ENCODE measurements at regions not wholly inside any gene's neighbourhood (a gene's known extent, or its start where the extent isn't known, plus 50 kb on each side); places are given as distances from the start of the nearest gene placed in this dataset.

- H3K4me3 ChIP-seq (replicated peaks; ENCODE audit: low read depth, low read length): no peak overlapping the region
- TF ChIP-seq CTCF (IDR thresholded peaks at IDR 0.05; ENCODE audit: insufficient read depth, low read length, poor library complexity, severe bottlenecking): no peak
- no peaks in the 10 kb centered on the region for H3K27me3 ChIP-seq (replicated peaks; ENCODE audit: control insufficient read depth, insufficient read depth, low read length)
- DNase-seq (ENCODE audit: extremely low read depth, insufficient read length): no peak
- no peaks in the 10 kb centered on the region for H3K36me3 ChIP-seq (ENCODE audit: control insufficient read depth, insufficient read depth, low read length)
Observed at GRCh38 chr20:23277316-23277715, 73.3 kb upstream of the NXT1 start.

- H3K4me3 ChIP-seq (replicated peaks; ENCODE audit: low read depth, low read length): no peak overlapping the region
- no peak for DNase-seq (ENCODE audit: extremely low read depth, insufficient read length)
- no peaks in the 10 kb centered on the region for H3K36me3 ChIP-seq (ENCODE audit: control insufficient read depth, insufficient read depth, low read length)
- no peaks in the 10 kb centered on the region for H3K27me3 ChIP-seq (replicated peaks; ENCODE audit: control insufficient read depth, insufficient read depth, low read length)
- TF ChIP-seq CTCF (IDR thresholded peaks at IDR 0.05; ENCODE audit: insufficient read depth, low read length, poor library complexity, severe bottlenecking): no peak
Observed at GRCh38 chr20:23273776-23274175, 76.8 kb upstream of the NXT1 start.

DNA sequence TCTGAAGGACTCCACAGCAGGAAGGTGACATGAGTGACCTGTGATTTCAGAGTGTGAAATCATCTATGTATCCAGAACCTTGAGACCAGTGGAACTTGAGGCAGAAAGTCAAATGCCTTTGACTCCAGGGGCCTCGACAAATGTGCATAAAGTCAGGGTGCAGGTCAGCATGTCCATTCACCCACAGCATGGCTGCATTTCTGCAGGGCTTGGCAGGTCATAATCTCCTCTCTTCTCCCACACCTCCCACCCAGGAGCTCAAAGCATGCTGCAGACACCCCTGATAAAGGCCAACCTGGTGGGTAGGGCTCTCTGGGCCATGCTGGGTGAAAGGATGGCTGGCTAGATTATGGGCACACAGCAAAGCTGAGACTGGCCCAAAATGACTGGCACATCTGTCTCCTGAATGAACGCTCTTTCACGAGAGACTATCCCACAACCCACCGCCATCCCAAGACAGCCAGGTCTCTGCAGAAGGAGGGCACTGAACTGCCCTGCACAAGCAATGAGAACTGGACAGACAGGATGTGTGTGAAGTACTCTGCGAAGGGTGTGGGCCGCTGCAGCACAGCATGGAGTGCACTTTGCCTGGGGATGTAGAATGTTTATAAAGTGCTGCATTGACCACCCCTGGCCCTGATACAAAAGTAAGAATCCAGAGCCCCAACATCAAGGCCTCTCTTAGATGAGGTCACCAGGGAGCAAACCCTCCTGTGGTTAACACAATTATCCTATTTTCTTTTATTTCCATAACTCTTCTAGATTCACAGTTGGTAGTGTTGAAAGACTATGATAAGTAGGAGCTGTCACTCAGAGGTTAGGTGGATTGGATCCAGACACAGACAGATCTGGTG lies 78.2 kb upstream of the NXT1 start:
- no peak for TF ChIP-seq CTCF (IDR thresholded peaks at IDR 0.05; ENCODE audit: insufficient read depth, low read length, poor library complexity, severe bottlenecking)
- Histone ChIP-seq H3K36me3 (ENCODE audit: control insufficient read depth, insufficient read depth, low read length) (no peaks in the 10 kb centered on the region), H3K4me3 (replicated peaks; ENCODE audit: low read depth, low read length) (no peak overlapping the region), H3K27me3 (replicated peaks; ENCODE audit: control insufficient read depth, insufficient read depth, low read length) (no peaks in the 10 kb centered on the region)
- DNase-seq (ENCODE audit: extremely low read depth, insufficient read length): no peak

DNA sequence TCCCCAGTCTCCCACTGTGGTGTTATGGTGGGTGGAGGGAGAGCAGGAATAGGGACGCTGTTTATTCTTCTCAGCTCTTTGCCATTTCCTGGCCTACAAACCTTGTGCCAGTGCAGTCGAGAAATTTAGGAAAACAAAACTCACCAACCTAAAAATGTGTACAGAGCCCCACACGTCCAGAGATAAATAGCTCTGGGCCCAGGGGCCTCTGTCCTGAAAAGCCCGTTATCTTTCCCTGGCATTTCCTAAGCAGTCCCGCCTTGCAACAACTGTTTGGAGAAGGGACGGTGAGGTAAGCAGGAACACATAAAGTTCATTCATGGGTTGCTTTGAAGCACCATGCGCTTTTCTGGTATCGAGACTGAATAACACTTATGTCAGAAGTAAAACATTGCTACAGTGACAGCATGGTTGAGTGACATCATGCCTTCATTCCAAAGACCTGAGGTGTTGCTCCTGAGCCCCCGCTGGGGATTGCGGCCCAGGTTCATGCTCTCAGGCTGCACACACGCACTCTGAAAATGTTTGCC lies 80.1 kb upstream of the NXT1 start:
- Histone ChIP-seq H3K27me3 (replicated peaks; ENCODE audit: control insufficient read depth, insufficient read depth, low read length) (no peaks in the 10 kb centered on the region; the same call in 1 of the 2 replicates), H3K36me3 (ENCODE audit: control insufficient read depth, insufficient read depth, low read length) (no peaks in the 10 kb centered on the region), H3K4me3 (replicated peaks; ENCODE audit: low read depth, low read length) (no peak overlapping the region)
- TF ChIP-seq CTCF (IDR thresholded peaks at IDR 0.05; ENCODE audit: insufficient read depth, low read length, poor library complexity, severe bottlenecking): no peak
- no peak for DNase-seq (ENCODE audit: extremely low read depth, insufficient read length)

- TF ChIP-seq CTCF (IDR thresholded peaks at IDR 0.05; ENCODE audit: insufficient read depth, low read length, poor library complexity, severe bottlenecking): no peak
- DNase-seq (ENCODE audit: extremely low read depth, insufficient read length): no peak
- Histone ChIP-seq H3K27me3 (replicated peaks; ENCODE audit: control insufficient read depth, insufficient read depth, low read length) (no peaks in the 10 kb centered on the region; the same call in 1 of the 2 replicates), H3K36me3 (ENCODE audit: control insufficient read depth, insufficient read depth, low read length) (no peaks in the 10 kb centered on the region), H3K4me3 (replicated peaks; ENCODE audit: low read depth, low read length) (no peak overlapping the region)
Observed at GRCh38 chr20:23269954-23270353, 80.6 kb upstream of the NXT1 start.
